HG03575 (cell line): ENCODE measurements at regions not wholly inside any gene's neighbourhood (a gene's known extent, or its start where the extent isn't known, plus 50 kb on each side); places are given as distances from the start of the nearest gene placed in this dataset.

Experiments
- ATAC-seq: cut with Tn5 transposase; IDR thresholded peaks from one replicate; pipeline ENCODE4 v1.9.1; 2021; ENCODE audit not compliant: unreplicated experiment, insufficient number of reproducible peaks, low FRiP score; ENCODE audit errors: extremely low read depth

DNA sequence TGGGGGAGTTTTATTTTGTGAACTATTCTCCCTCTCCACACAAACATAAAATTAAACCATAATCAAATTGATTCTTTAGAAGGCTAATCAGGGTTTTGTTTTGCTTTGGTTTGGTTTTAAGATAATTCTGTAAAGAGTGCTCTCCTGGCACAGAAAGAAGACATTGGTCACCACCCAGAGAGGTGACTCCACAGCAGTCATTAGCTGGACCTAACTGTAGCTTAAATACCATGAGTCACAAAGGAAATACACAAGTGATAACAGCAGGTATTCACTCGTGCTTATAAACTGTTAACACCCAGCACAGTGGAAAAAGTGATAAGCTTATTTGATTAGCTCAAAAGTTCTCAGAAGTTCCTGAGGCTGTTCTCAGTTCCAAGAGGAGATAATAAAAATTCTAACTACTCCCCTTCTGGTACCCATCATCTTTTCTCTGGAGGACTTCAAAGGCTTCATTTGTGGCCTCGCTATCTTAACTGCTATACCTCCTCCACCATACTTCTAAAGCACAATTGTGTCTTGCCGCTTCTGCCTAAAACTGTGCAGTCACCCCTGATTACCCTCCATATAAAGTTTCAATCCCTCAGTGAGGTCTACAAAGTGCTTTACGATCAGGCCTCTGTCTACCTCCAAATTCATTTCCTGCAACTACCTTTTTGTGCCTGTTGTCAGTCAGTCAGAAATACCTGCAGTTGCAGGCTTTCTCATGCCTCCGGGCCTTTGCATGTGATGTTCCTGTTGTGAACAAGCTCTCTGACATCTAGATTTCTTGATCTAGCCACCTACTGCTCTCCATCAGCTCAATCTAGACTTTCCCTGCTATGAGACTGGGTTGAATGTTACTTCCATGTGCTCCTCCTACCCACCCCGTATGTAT lies 201.1 kb downstream of the SAMD5 start:
- no peak for ATAC-seq

DNA sequence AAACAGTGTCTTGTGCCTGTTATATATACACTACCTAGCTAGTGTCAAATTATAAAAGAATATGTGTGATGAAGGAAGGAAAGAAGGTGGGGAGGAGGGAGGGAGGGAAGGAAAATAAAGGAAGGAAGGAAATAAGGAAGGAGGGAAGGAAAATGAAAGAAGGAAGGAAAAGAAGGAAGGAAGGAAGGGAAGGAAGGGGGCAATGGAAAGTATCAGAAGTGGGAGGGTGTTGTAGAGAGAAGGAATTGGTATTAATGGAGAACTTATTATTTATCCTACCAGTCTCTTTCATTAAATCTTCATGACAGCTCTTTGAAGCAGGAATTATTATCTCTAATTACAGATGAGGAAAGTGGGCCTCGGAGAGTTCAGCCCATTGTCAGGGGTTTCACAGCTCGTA lies 202.4 kb downstream of the SAMD5 start:
- no peak for ATAC-seq

DNA sequence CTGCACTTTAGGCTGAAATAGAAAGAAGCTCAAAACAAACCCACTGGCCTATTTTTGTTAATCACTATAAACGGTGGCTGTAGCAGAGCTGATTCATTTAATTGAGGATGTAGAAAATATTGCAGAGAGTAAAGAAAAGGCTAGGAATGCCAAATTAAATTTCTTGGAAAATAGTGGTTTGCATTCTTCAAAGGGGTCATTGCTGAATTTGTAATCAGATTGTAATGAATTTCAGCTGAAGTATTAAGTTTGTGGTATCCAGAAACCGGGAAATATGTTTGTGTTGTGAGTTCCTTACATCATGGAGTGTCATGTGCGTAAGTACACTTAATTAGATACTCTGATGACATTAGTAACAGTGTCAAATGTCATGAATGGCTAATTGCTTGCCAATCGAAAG lies 203.0 kb downstream of the SAMD5 start:
- ATAC-seq, result no peak

DNA sequence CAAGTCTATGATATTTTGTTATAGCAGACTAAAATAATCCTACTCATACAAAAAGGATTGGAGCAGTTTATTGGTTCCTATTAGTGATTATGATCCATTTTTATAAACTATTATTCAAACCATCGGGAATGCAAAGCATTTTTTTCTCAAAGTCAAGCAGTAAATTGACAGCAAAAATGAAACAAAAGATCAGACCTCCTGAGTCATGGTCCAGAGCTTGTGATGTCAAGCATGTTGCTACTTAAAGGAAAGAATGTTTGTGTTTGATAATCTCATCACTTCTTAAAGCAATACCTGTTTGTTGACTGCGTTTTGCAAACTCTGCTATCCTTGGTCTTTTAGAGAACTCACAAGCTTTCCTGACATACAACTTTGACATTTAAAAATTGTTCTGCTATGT lies 204.4 kb downstream of the SAMD5 start:
- no peak for ATAC-seq

DNA sequence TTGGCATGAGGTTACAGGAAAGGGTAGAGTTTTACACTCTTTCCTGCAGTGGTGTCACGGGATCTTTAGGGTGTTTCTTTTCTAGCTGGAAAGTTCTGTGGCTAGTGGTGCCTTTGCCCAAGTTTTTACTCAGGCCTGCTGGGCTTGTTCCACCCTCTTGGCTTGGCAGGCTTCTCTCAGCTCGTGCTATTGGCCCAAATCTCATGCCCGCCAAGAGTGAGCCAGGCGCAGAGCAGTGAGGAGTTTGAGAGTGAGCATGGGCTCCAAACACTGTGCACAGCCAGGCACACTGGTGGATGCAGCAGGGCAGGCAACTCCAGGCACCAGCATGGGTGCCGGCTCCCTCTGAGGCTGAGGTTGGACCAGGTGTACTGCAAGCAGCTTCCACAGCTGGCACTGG lies 206.5 kb downstream of the SAMD5 start:
- no peak for ATAC-seq

DNA sequence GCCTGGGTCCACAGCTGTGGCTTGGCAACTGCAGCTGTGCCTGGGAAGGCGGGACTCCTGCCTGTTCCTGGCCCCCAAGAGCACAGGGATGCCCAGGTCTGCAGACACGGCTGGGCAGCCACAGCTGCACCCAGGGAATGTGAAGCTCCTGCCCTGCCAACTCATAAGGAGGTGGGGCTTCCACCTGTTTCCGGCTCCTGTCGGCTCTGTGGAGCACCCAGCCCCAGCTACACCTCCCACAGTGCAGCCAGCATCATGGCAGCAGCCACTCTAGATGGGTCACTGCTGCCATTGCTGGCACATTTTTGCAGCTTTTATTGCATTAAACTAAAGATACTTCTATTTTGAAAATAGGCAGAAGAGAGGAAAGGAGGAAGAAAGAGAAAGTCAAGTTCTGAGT lies 207.9 kb downstream of the SAMD5 start:
- ATAC-seq, result no peak

DNA sequence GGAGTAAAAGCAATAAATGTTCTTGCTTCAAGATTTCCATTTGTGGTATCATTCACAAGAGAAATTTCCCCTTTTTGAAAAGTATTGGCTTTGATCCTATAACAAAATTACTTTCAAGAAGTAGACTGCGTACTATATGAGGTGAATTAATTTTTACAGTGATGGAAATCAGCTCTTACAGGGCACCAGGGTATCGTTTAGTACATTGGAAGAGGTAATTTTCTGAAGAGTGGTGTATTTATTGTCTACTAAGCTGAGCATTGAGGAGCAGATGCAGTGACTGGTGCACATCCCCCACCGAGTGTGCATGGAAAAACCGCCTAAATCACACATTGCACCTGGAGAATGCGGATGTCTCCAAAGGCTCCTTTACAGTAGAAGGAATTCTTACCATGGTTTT lies 209.5 kb downstream of the SAMD5 start:
- ATAC-seq, result no peak

DNA sequence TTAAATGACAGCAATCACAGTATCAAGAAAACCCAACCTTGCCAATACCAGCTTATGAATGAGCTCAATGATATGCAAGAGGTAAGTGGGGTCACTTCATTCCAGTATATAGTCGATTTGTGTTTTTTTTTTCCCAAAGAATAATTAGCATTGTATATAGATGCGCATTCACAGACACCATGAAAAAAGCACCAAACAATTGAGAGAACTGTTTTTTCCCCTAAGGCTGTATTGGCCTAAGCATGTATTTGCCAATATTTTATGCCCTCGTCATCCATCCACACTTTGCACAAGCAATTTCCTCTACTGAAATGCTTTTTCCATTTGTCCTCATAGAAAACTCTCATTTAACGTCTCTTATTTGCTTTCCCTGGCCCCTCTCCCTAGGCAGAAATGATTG lies 213.7 kb downstream of the SAMD5 start:
- ATAC-seq, result no peak

DNA sequence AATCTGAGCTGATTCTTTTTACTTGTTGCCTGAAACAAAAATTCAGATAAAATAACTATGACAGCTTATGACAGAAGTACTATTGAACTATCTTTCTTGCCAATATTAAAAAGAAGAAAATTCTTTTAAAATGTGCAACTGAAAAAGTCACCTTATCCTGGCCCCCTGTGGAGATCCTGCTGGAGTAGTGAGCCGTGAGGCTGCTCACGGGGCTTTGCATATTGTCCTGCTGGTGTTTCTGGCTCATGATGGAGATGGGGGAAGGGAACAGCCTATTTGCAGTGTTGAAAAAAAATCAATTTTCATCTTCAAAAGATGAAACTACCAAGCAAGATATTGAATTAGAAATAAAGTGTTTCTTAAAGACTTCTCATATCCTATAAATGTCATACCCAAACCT lies 216.0 kb downstream of the SAMD5 start:
- no peak for ATAC-seq

DNA sequence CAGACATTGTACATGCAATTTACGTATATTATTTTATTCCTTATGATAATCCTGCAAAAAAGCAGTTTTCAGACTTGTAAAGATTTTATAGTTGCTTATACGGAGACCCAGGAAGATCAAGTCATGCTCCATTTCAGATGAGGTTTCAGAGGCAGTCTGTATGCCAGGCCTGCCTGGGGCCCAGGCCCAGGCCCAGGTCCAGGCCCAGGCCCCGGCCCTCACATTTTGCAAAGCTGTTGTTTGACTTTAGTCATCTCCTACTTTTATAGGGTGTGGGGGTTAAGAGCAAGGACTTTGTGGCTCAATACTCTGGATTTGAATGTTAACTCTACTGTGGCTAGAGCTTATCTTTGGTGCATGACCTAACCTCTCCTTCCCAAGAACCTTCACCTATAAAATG lies 217.9 kb downstream of the SAMD5 start:
- no peak for ATAC-seq

DNA sequence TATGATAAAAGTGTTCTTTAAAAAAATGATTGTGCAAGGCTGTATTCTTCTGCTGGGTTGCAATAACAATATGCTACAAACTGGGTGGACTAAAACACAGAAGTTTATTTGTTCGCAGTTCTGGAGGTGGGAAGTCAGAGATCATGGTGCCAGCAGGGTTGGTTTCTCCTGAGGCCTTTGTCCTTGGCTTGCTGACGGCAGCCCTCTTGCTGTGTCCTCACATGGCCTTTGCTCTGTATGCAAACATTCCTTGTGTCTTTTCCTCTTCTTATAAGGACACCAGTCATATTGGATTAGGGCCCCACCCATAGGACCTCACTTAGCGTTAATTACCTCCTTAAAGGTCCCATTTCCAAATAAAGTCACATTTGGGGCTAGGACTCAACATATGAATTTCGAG lies 220.4 kb downstream of the SAMD5 start:
- no peak for ATAC-seq

DNA sequence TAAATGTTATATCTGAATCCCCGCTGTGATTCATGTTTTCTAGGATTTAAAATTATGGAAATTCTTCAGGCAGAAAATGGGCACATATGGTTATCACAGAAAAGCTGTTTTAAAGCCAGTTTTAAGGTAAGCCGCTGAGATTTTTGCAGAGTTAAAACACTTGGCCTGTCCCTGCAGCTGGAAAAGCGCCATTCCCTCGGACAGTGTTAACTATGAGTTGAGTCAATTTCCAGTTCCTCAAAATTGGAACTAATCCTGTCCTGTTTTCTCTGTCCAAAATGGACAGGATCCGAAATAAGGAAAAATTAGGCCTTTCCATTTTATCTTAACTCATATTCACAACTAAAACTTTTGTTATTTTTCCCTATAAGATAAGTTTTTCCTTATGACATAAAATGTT lies 225.2 kb downstream of the SAMD5 start:
- no peak for ATAC-seq

DNA sequence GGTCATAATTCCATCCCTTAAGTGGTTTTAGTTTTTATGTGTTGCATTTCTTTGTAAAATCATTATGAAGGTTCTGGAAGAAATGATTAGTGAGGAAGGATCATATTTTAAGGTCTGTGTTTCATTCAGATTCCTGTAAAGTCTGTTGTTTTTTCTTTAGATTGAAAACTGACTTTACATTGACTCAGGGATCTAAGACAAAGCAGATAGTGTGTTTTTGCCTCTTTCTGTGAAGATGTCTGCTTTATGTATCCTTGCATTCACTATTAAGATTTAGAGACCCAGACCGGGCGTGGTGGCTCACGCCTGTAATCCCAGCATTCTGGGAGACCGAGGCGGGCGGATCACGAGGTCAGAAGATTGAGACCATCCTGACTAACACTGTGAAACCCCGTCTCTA lies 225.7 kb downstream of the SAMD5 start:
- ATAC-seq, result no peak

DNA sequence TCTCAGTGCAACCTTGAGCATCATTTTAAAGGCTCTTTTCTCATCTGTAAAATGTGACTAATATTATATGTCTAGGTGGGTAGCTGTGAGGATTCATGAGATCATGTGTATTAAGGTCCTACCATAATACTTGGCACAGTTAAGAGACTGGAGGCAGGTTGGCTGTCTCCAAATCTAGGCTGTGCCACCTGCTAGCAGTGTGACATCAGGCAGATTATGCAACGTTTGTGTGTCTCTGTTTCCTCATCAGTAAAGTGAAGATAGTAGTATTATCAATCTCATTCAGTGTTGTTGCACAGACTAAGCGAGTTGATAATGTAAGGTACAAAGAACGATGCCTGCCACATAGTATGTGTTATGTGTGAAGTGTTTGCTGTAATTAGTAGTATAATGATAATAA lies 227.4 kb downstream of the SAMD5 start:
- no peak for ATAC-seq

DNA sequence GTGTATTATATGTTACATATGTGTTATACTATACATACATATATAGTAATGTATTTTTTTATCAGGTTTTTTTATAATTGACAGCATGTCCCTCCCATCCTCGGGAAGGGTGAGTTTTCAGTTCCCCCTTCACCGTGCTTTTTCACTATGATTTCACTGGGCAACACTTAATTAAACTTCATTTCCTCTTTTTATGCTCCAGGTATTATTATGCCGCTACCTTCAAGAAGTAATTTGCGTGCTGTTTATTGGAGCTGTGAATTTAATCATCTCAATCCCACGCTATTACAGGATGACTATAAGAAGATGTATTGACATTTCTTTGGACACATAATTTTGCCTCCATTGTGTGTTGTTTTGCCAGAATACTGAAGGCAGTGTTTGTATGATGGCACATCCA lies 228.6 kb downstream of the SAMD5 start:
- ATAC-seq, result no peak

DNA sequence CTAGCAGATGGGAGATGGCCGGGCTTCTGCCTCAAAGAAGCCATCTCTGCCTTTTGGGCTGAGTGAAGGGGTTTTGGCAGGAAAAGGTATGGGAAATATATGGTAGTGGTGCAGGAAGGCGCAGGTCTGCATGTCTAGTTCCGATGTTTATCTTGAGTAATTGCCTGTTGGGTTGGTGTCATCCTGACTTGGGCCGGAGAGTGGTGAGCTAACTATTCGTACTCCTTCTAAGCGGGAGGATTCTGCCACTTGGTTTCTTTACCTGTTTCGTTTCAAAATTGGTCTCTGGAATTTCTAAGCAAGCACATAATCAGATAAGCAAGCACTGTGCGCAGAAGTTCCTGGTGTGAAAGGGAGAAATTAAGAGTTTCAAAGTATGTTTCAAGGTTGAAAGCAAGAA lies 229.6 kb downstream of the SAMD5 start:
- ATAC-seq, result no peak

DNA sequence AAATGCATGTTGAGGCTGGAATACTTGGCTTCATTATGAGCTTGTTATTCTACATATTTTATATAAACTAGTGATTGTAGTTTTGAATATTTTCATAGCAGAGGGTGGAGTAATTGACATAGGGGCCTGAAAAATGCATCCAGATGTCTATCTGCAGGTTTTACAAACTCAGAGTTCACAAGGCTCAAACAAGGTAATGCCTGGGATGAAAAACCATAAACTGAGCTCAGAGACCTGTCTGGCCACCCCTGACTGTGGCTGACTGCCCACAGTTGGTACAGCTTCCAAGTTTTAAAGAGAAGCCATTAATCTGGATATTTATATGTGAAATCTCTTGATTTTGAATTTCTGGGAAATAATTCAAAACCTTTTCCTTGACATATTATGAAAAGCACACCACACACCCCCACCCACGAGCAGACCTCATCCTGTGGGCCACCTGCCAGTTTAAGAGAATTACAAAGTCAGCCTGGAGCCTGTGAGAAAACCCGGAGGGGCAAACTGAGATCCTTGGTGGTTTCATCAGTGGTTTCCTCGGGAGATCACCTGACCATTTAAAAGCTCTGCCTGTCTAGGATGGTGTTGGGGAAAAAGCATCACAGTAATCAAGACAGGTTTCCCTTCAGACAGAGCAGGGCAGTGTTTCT lies 230.1 kb downstream of the SAMD5 start:
- ATAC-seq, result no peak

DNA sequence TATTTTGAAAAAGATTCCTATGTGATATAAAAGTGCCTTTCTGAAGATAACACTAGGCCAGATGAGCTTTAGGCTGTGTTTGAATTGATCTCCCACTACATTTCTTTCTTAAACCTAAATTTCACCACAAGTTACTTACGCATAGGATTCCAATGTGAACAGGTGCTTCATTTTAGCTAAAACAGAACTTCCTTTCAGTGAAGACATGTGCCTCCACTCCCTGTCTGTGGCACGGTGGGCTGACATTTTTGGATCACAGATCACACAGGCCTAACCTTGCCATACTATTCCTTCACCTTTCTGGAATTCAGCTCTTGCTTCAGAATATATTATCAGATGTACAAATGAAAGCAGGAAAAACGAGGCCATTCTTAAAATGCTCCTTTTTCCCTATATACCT lies 231.8 kb downstream of the SAMD5 start:
- ATAC-seq, result no peak

DNA sequence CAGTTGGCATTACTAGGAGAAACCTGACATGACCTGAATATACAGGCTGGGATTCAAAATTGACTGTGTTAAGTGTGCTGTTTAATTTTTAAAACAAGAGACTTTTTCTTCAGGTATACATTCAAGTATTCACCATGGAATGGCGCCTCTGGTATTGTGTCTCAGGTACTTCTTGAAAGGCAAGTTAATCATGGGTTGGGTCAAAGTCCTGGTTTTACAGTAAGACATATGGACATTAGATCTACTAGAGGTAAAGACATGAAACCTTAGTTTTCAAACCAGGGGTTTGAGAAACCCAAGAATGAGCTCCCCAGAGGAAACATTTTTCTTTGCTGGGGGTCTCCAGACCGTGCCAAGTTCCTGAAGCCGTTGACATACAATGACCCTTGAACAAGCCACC lies 232.4 kb downstream of the SAMD5 start:
- ATAC-seq, result no peak

DNA sequence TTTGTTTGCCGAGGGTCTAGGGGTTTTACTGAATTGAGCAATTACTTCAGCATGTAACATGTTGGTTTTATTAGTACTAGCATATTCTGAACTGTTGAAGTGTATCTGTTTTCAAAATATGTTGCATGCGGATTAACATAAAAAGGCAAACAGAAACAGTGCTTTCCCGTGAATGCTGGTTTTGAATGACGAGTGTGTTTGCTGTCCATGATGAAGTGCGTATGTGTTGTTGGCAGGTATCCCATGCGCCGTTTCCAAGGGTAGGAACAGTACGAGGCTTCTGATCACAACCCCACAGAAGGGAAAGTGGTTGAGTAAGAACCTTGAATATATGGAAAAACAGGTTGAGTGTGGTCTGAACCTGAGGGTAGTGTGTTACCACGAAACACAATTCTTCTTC lies 232.9 kb downstream of the SAMD5 start:
- no peak for ATAC-seq

DNA sequence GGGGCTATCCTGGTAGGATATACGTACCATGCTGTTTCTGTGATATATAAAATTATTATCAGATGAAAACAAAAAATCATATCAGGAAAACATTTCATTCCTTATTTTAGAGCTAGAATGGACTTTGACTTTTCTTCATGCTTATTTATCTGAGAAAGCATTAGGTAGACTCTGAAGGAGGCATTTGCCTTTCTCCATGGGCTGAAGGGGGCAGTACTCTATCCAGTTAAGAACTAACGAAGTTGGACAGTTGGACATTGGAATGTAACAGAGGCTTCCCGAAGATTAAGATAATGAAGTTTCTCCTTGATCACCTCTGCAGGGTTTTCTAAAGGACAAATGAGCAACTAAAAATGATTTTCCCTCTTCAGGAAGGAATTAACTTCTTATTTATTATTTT lies 233.9 kb downstream of the SAMD5 start:
- ATAC-seq, result no peak
